ENCODE measurements at regions not wholly inside any gene's neighbourhood (a gene's known extent, or its start where the extent isn't known, plus 50 kb on each side); places are given as distances from the start of the nearest gene placed in this dataset.

GRCh38 chr11:37817727-37818270 lies 1219.8 kb upstream of the RAG2 start:
- Histone ChIP-seq H3K27ac (no peak overlapping the region), H3K27me3 (peaks cover 5% of the 10 kb centered on the region; the same call in 1 of the 2 replicates), H3K36me3 (no peaks in the 10 kb centered on the region), H3K4me3 (no peak overlapping the region), H3K9me3 (replicated peaks) (no peaks in the 10 kb centered on the region), H3K4me1 (no peaks in the 10 kb centered on the region)
- no peak for DNase-seq

GRCh38 chr11:37812281-37812880 lies 1214.3 kb upstream of the RAG2 start:
- H3K27me3 ChIP-seq = peaks cover 5% of the 10 kb centered on the region; the same call in 1 of the 2 replicates
- H3K9me3 ChIP-seq (replicated peaks) = no peaks in the 10 kb centered on the region
- H3K4me1 ChIP-seq = no peaks in the 10 kb centered on the region
- DNase-seq = no peak
- H3K36me3 ChIP-seq = no peaks in the 10 kb centered on the region
- H3K4me3 ChIP-seq = no peak overlapping the region
- no peak overlapping the region for H3K27ac ChIP-seq

- peak in 1 of 2 experiments; percentile 25 for DNase-seq
- H3K27me3 ChIP-seq = peaks cover 5% of the 10 kb centered on the region; the same call in 1 of the 2 replicates
- H3K4me3 ChIP-seq = no peak overlapping the region
- no peak overlapping the region for H3K27ac ChIP-seq
- no peaks in the 10 kb centered on the region for H3K4me1 ChIP-seq
- no peaks in the 10 kb centered on the region for H3K36me3 ChIP-seq
- H3K9me3 ChIP-seq (replicated peaks) = no peaks in the 10 kb centered on the region
Observed at GRCh38 chr11:37811349-37811748, 1213.3 kb upstream of the RAG2 start.

- H3K9me3 ChIP-seq (replicated peaks) = no peaks in the 10 kb centered on the region
Observed at GRCh38 chr11:37804666-37805065, 1206.6 kb upstream of the RAG2 start.

DNA sequence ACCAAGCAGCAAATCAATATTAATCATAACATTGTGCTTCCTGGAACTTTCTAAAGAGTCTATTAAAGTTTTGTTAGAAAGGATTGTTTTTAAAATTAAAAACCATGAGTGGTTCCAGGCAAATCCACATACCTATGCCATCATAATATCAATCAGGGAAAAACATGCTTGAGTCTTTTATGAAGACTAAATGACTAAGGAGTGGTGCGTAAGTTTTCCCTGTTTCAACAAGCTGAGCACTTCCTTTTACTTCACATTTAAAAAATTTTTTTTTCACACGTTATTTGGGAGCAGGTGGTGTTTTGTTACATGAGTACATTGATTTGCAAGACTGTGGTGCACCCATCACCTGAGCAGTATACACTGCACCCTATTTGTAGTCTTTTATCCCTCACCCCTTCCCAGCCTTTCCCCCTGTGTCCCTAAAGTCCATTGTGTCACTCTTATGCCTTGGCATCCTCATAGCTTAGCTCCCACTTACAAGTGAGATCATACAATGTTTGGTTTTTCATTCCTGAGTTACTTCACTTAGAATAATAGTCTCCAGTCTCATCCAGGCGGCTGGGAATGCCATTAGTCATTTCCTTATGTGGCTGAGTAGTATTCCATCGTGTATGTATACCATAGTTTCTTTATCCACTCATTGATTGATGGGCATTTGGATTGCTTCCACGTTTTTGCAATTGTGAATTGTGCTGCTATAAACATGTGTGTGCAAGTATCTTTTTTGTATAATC lies 1190.3 kb upstream of the RAG2 start:
- no peaks in the 10 kb centered on the region for H3K9me3 ChIP-seq (replicated peaks)
- no peaks in the 10 kb centered on the region for H3K27me3 ChIP-seq
- no peaks in the 10 kb centered on the region for H3K36me3 ChIP-seq
- no peaks in the 10 kb centered on the region for H3K4me1 ChIP-seq
- H3K27ac ChIP-seq = no peak overlapping the region
- no peak overlapping the region for H3K4me3 ChIP-seq
- no peak for DNase-seq

More at GRCh38 chr11:37804666-37805065, 1206.6 kb upstream of the RAG2 start:
- Histone ChIP-seq H3K4me3 (no peak overlapping the region), H3K36me3 (no peaks in the 10 kb centered on the region), H3K4me1 (no peaks in the 10 kb centered on the region), H3K27me3 (no peaks in the 10 kb centered on the region), H3K27ac (no peak overlapping the region)
- DNase-seq = peak in 1 of 2 experiments; percentile 49

DNA sequence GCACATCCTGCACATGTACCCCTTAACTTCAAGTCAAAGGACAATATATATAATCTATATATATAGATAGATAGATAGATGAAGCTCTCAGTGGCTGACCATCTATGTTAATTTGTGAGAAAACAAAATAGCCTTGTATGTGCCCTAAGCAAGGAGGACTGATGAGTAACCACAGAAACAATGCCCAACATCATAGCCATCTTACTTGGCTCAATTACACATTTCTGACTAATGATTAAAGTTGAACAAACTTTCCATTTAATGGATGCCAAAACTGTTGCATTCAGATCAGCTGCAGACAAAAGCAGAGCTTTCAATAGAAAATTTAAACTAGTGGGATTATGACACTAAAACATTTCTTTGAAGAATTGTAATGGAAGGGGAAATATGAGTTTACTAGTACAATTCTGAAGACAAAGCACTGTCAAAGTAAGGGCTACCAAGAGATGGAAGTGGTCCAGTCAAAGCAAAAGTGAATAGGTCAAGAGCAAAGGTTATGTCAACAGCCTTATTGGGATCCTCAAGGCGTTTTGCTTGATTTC lies 1188.2 kb upstream of the RAG2 start:
- Histone ChIP-seq H3K27me3 (no peaks in the 10 kb centered on the region), H3K27ac (no peak overlapping the region), H3K4me3 (no peak overlapping the region), H3K36me3 (no peaks in the 10 kb centered on the region), H3K4me1 (no peaks in the 10 kb centered on the region), H3K9me3 (replicated peaks) (no peaks in the 10 kb centered on the region)
- DNase-seq = no peak

- Histone ChIP-seq H3K9me3 (replicated peaks) (no peaks in the 10 kb centered on the region), H3K4me1 (peaks cover 5% of the 10 kb centered on the region; the same call in 1 of the 2 replicates), H3K27me3 (peaks cover 3% of the 10 kb centered on the region; the same call in 1 of the 2 replicates), H3K36me3 (no peaks in the 10 kb centered on the region), H3K4me3 (no peak overlapping the region), H3K27ac (no peak overlapping the region)
- DNase-seq = no peak
Observed at GRCh38 chr11:37774441-37774840, 1176.4 kb upstream of the RAG2 start.

- H3K27ac ChIP-seq = no peak overlapping the region
- no peak overlapping the region for H3K4me3 ChIP-seq
- no peak for DNase-seq
Observed at GRCh38 chr11:37770145-37770544, 1172.1 kb upstream of the RAG2 start.

DNA sequence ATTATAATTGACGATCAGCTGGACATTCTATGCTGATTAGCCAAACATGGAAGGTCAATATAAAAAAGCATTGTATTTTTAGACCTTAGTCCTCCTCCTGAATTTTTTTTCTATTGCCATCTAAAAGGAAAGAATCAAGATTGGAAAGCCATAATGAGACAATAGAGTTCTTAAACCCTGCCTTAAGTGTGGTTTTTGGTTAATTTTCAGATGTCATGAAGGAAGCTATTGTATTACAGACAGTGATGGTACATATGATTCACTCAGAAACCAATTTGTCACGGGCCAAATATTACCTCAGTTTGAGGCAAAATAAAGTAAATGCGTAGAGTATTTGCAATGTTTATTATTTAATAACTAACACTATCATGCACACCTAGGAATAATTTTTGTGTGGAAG lies 1164.0 kb upstream of the RAG2 start:
- Histone ChIP-seq H3K36me3 (no peaks in the 10 kb centered on the region), H3K9me3 (replicated peaks) (0 out of 2 replicates have a peak, but pooled peaks cover 2% of the 10 kb centered on the region), H3K4me1 (peaks cover 14% of the 10 kb centered on the region), H3K4me3 (no peak overlapping the region), H3K27ac (peak overlapping the region; percentile 75), H3K27me3 (no peaks in the 10 kb centered on the region)
- peak in 1 of 2 experiments; percentile 61 for DNase-seq

More at GRCh38 chr11:37770145-37770544, 1172.1 kb upstream of the RAG2 start:
- Histone ChIP-seq H3K9me3 (replicated peaks) (no peaks in the 10 kb centered on the region), H3K27me3 (peaks cover 3% of the 10 kb centered on the region; the same call in 1 of the 2 replicates), H3K36me3 (no peaks in the 10 kb centered on the region), H3K4me1 (peaks cover 5% of the 10 kb centered on the region; the same call in 1 of the 2 replicates)

GRCh38 chr11:37755521-37755920 lies 1157.5 kb upstream of the RAG2 start:
- DNase-seq = peak; percentile 46 to 69
- Histone ChIP-seq H3K4me1 (peaks cover 18% of the 10 kb centered on the region), H3K4me3 (no peak overlapping the region), H3K36me3 (no peaks in the 10 kb centered on the region), H3K9me3 (replicated peaks) (no peaks in the 10 kb centered on the region), H3K27me3 (no peaks in the 10 kb centered on the region), H3K27ac (peak overlapping the region; percentile 28)

- Histone ChIP-seq H3K9me3 (replicated peaks) (no peaks in the 10 kb centered on the region), H3K36me3 (no peaks in the 10 kb centered on the region), H3K27ac (no peak overlapping the region), H3K4me3 (no peak overlapping the region), H3K4me1 (no peaks in the 10 kb centered on the region), H3K27me3 (no peaks in the 10 kb centered on the region)
- DNase-seq = no peak
Observed at GRCh38 chr11:37748641-37749040, 1150.6 kb upstream of the RAG2 start.

GRCh38 chr11:37747121-37747520 lies 1149.1 kb upstream of the RAG2 start:
- H3K27me3 ChIP-seq = no peaks in the 10 kb centered on the region
- no peaks in the 10 kb centered on the region; the same call in 1 of the 2 replicates for H3K36me3 ChIP-seq
- DNase-seq = no peak
- no peaks in the 10 kb centered on the region for H3K4me1 ChIP-seq
- H3K27ac ChIP-seq = no peak overlapping the region
- no peaks in the 10 kb centered on the region for H3K9me3 ChIP-seq (replicated peaks)
- no peak overlapping the region for H3K4me3 ChIP-seq

GRCh38 chr11:37727371-37727770 lies 1129.3 kb upstream of the RAG2 start:
- H3K4me1 ChIP-seq = no peaks in the 10 kb centered on the region
- DNase-seq = no peak
- H3K4me3 ChIP-seq = no peak overlapping the region
- no peaks in the 10 kb centered on the region for H3K27me3 ChIP-seq
- no peaks in the 10 kb centered on the region for H3K36me3 ChIP-seq
- H3K27ac ChIP-seq = no peak overlapping the region
- H3K9me3 ChIP-seq (replicated peaks) = no peaks in the 10 kb centered on the region

GRCh38 chr11:37724315-37724714 lies 1126.3 kb upstream of the RAG2 start:
- DNase-seq = no peak
- no peaks in the 10 kb centered on the region for H3K27me3 ChIP-seq
- H3K4me1 ChIP-seq = no peaks in the 10 kb centered on the region
- no peaks in the 10 kb centered on the region for H3K9me3 ChIP-seq (replicated peaks)
- H3K4me3 ChIP-seq = no peak overlapping the region
- no peak overlapping the region for H3K27ac ChIP-seq
- H3K36me3 ChIP-seq = no peaks in the 10 kb centered on the region

GRCh38 chr11:37721485-37721884 lies 1123.4 kb upstream of the RAG2 start:
- no peak for DNase-seq
- Histone ChIP-seq H3K36me3 (no peaks in the 10 kb centered on the region), H3K9me3 (replicated peaks) (no peaks in the 10 kb centered on the region), H3K4me1 (no peaks in the 10 kb centered on the region), H3K4me3 (no peak overlapping the region), H3K27me3 (no peaks in the 10 kb centered on the region), H3K27ac (no peak overlapping the region)

Data from SJCRH30 (cell line).